Lower leg skin (tissue), 3 donors: ENCODE measurements at regions not wholly inside any gene's neighbourhood (a gene's known extent, or its start where the extent isn't known, plus 50 kb on each side); places are given as distances from the start of the nearest gene placed in this dataset.

Source experiments
- CTCF ChIP-seq, 3 donors: fragments of 450-650 bp; IDR thresholded peaks; one replicate each; pipeline ENCODE4 v1.5.1; 2016; ENCODE audit warnings: antibody characterized with exemption in 3 of 3, mild to moderate bottlenecking in 3 of 3, moderate library complexity in 2 of 3
- POLR2A ChIP-seq, 2 donors: fragments of 450-650 bp; IDR thresholded peaks; one replicate each; pipeline ENCODE4 v1.6.1; 2016 to 2017; ENCODE audit warnings: antibody characterized with exemption in 2 of 2, mild to moderate bottlenecking in 1 of 2, moderate library complexity in 1 of 2

- TF ChIP-seq CTCF (IDR thresholded peaks at IDR 0.05): no peak
- no peak for TF ChIP-seq POLR2A (IDR thresholded peaks at IDR 0.05)
Observed at GRCh38 chr3:160170409-160171370, 54.5 kb upstream of the C3orf80 start.
